ENCODE measurements at regions not wholly inside any gene's neighbourhood (a gene's known extent, or its start where the extent isn't known, plus 50 kb on each side); places are given as distances from the start of the nearest gene placed in this dataset.

GRCh38 chr10:44757551-44758205, 153.5 kb upstream of the TMEM72 start:
- Histone ChIP-seq H3K9me3 (ENCODE audit: control insufficient read depth in 1 of 2, low read length in 2 of 2) (no peaks in the 10 kb centered on the region), H3K36me3 (ENCODE audit: insufficient read depth, low read length) (no peaks in the 10 kb centered on the region), H3K27me3 (ENCODE audit: insufficient read depth, low read length) (no peaks in the 10 kb centered on the region), H3K4me3 (ENCODE audit: low read length in 2 of 2) (no peak overlapping the region), H3K27ac (ENCODE audit: low read depth, low read length) (no peak overlapping the region), H3K4me1 (ENCODE audit: insufficient read depth, low read length) (no peaks in the 10 kb centered on the region)
- intact Hi-C loops (cut with micrococcal nuclease): no loop called here
- H3K9me3 Mint-ChIP-seq: peaks cover 0 to 7% (median 0%) of the 10 kb centered on the region in 8 donors
- H3K4me3 Mint-ChIP-seq: no peak overlapping the region
- ChIA-PET CTCF (ENCODE audit: partially characterized antibody) (no interaction called here), POLR2A (ENCODE audit: partially characterized antibody) (no interaction called here)
- H3K27ac Mint-ChIP-seq: no peak overlapping the region
- no peak for DNase-seq
- H3K36me3 Mint-ChIP-seq: no peaks in the 10 kb centered on the region
- H3K27me3 Mint-ChIP-seq: peaks cover 1 to 2% of the 10 kb centered on the region in 2 donors
- H3K4me1 Mint-ChIP-seq: no peaks in the 10 kb centered on the region

DNA sequence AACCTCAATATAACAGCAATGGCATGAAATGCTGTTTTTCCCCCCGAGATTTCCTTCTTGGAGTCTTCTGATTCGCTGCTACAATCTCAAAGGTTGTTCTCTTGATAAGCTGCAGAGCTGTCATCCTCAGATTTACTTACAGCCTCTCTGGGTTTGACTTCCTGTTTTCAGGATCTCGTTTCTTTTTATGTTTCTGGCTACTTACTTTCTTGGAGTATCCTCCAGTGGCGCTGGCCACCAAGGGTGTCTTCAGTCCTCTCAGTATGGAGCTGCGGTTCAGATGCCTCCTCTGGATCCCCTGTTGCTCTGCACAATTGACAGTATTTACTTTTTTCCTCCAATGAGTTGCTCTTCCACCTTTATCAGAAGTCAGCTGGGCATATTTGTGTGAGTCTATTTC, 152.0 kb upstream of the TMEM72 start:
- H3K9me3 ChIP-seq (ENCODE audit: control insufficient read depth in 1 of 2, low read length in 2 of 2): no peaks in the 10 kb centered on the region
- CTCF ChIA-PET (ENCODE audit: partially characterized antibody): no interaction called here
- H3K27ac Mint-ChIP-seq: no peak overlapping the region

DNA sequence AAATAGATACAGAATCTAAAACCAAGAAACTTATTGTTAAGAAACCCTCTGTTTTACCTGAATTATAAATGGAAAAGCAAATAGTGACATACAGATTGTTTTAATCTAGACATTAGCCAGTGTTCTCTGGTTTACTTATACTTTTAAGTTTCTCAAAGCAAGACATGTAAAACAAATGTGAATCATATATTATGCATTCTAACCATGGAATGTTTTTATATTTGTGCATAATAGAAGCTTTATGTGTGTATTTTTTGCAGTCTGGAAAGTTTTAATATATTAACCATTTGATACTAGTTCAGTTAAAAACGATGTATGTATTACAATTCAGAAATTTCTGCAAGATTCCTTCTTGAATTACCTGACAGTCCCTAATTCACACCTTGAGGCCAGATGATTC, 150.6 kb upstream of the TMEM72 start:
- Mint-ChIP-seq H3K27ac (no peak overlapping the region), H3K36me3 (no peaks in the 10 kb centered on the region), H3K4me1 (no peaks in the 10 kb centered on the region), H3K4me3 (no peak overlapping the region), H3K9me3 (peaks cover 0 to 7% (median under 1%) of the 10 kb centered on the region in 8 donors), H3K27me3 (peaks cover 1 to 2% of the 10 kb centered on the region in 2 donors)
- Histone ChIP-seq H3K27me3 (ENCODE audit: insufficient read depth, low read length) (no peaks in the 10 kb centered on the region), H3K36me3 (ENCODE audit: insufficient read depth, low read length) (no peaks in the 10 kb centered on the region), H3K27ac (ENCODE audit: low read depth, low read length) (no peak overlapping the region), H3K4me1 (ENCODE audit: insufficient read depth, low read length) (no peaks in the 10 kb centered on the region), H3K4me3 (ENCODE audit: low read length in 2 of 2) (no peak overlapping the region), H3K9me3 (ENCODE audit: control insufficient read depth in 1 of 2, low read length in 2 of 2) (no peaks in the 10 kb centered on the region)
- ChIA-PET POLR2A (ENCODE audit: partially characterized antibody) (no interaction called here), CTCF (ENCODE audit: partially characterized antibody) (no interaction called here)
- no peak for DNase-seq
- intact Hi-C loops (cut with micrococcal nuclease): no loop called here

More for the DNA sequence above, 152.0 kb upstream of the TMEM72 start:
- no peaks in the 10 kb centered on the region for H3K4me1 Mint-ChIP-seq
- intact Hi-C loops (cut with micrococcal nuclease): no loop called here
- peaks cover 0 to 7% (median 0%) of the 10 kb centered on the region in 8 donors for H3K9me3 Mint-ChIP-seq
- peaks cover 1 to 2% of the 10 kb centered on the region in 2 donors for H3K27me3 Mint-ChIP-seq
- POLR2A ChIA-PET (ENCODE audit: partially characterized antibody): no interaction called here
- Histone ChIP-seq H3K27ac (ENCODE audit: low read depth, low read length) (no peak overlapping the region), H3K4me3 (ENCODE audit: low read length in 2 of 2) (no peak overlapping the region), H3K4me1 (ENCODE audit: insufficient read depth, low read length) (no peaks in the 10 kb centered on the region), H3K36me3 (ENCODE audit: insufficient read depth, low read length) (no peaks in the 10 kb centered on the region), H3K27me3 (ENCODE audit: insufficient read depth, low read length) (no peaks in the 10 kb centered on the region)
- H3K4me3 Mint-ChIP-seq: no peak overlapping the region
- no peak for DNase-seq
- H3K36me3 Mint-ChIP-seq: no peaks in the 10 kb centered on the region

GRCh38 chr10:44761076-44761475, 150.1 kb upstream of the TMEM72 start:
- no peaks in the 10 kb centered on the region for H3K36me3 ChIP-seq (ENCODE audit: insufficient read depth, low read length)
- H3K27me3 ChIP-seq (ENCODE audit: insufficient read depth, low read length): no peaks in the 10 kb centered on the region
- H3K27ac Mint-ChIP-seq: no peak overlapping the region
- no peak overlapping the region for H3K27ac ChIP-seq (ENCODE audit: low read depth, low read length)
- H3K9me3 ChIP-seq (ENCODE audit: control insufficient read depth in 1 of 2, low read length in 2 of 2): no peaks in the 10 kb centered on the region
- peaks cover 1 to 2% of the 10 kb centered on the region in 2 donors for H3K27me3 Mint-ChIP-seq
- H3K4me1 ChIP-seq (ENCODE audit: insufficient read depth, low read length): no peaks in the 10 kb centered on the region
- DNase-seq: no peak
- no peaks in the 10 kb centered on the region for H3K4me1 Mint-ChIP-seq
- ChIA-PET CTCF (ENCODE audit: partially characterized antibody) (no interaction called here), POLR2A (ENCODE audit: partially characterized antibody) (no interaction called here)
- H3K4me3 Mint-ChIP-seq: no peak overlapping the region
- peaks cover 0 to 7% (median under 1%) of the 10 kb centered on the region in 8 donors for H3K9me3 Mint-ChIP-seq
- intact Hi-C loops (cut with micrococcal nuclease): no loop called here
- H3K36me3 Mint-ChIP-seq: no peaks in the 10 kb centered on the region
- H3K4me3 ChIP-seq (ENCODE audit: low read length in 2 of 2): no peak overlapping the region

GRCh38 chr10:44763331-44763730, 147.8 kb upstream of the TMEM72 start:
- peaks cover 0 to 5% (median 0%) of the 10 kb centered on the region in 8 donors for H3K9me3 Mint-ChIP-seq
- H3K36me3 Mint-ChIP-seq: no peaks in the 10 kb centered on the region
- H3K4me1 Mint-ChIP-seq: no peaks in the 10 kb centered on the region
- Histone ChIP-seq H3K4me3 (ENCODE audit: low read length in 2 of 2) (no peak overlapping the region), H3K36me3 (ENCODE audit: insufficient read depth, low read length) (no peaks in the 10 kb centered on the region), H3K27me3 (ENCODE audit: insufficient read depth, low read length) (no peaks in the 10 kb centered on the region), H3K4me1 (ENCODE audit: insufficient read depth, low read length) (no peaks in the 10 kb centered on the region), H3K27ac (ENCODE audit: low read depth, low read length) (no peak overlapping the region), H3K9me3 (ENCODE audit: control insufficient read depth in 1 of 2, low read length in 2 of 2) (no peaks in the 10 kb centered on the region)
- H3K4me3 Mint-ChIP-seq: no peak overlapping the region
- peaks cover 1 to 2% of the 10 kb centered on the region in 2 donors for H3K27me3 Mint-ChIP-seq
- H3K27ac Mint-ChIP-seq: no peak overlapping the region
- DNase-seq: no peak
- POLR2A ChIA-PET (ENCODE audit: partially characterized antibody): no interaction called here
- intact Hi-C loops (cut with micrococcal nuclease): no loop called here
- CTCF ChIA-PET (ENCODE audit: partially characterized antibody): no interaction called here

GRCh38 chr10:44765299-44765698, 145.8 kb upstream of the TMEM72 start:
- H3K4me3 Mint-ChIP-seq: no peak overlapping the region
- CTCF ChIA-PET (ENCODE audit: partially characterized antibody): no interaction called here
- no peak overlapping the region for H3K27ac Mint-ChIP-seq
- Histone ChIP-seq H3K36me3 (ENCODE audit: insufficient read depth, low read length) (no peaks in the 10 kb centered on the region), H3K4me1 (ENCODE audit: insufficient read depth, low read length) (no peaks in the 10 kb centered on the region), H3K27me3 (ENCODE audit: insufficient read depth, low read length) (no peaks in the 10 kb centered on the region), H3K4me3 (ENCODE audit: low read length in 2 of 2) (no peak overlapping the region), H3K27ac (ENCODE audit: low read depth, low read length) (no peak overlapping the region), H3K9me3 (ENCODE audit: control insufficient read depth in 1 of 2, low read length in 2 of 2) (no peaks in the 10 kb centered on the region)
- no peak for DNase-seq
- H3K36me3 Mint-ChIP-seq: no peaks in the 10 kb centered on the region
- POLR2A ChIA-PET (ENCODE audit: partially characterized antibody): no interaction called here
- H3K27me3 Mint-ChIP-seq: peaks cover 1 to 2% of the 10 kb centered on the region in 2 donors
- H3K4me1 Mint-ChIP-seq: no peaks in the 10 kb centered on the region
- intact Hi-C loops (cut with micrococcal nuclease): no loop called here
- H3K9me3 Mint-ChIP-seq: peaks cover 0 to 5% (median 0%) of the 10 kb centered on the region in 8 donors

DNA sequence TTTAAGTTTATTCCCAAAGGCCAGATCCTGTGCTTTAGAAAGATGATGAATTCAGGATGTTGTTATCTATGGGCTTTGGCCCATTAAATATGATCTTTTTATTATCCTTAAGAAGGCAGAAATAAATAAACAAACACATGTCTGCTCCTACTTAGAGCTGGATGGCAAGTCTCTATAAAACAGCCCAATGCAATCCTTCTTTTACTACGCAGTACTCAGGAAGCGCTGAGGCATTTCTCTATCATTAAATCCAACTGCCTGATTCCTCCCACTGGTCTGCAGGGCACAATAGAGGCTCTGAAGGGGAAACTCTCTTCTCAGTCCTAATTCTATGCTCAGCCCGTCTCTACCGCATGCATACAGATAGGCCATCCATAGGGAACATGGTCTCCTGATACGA, 144.5 kb upstream of the TMEM72 start:
- Mint-ChIP-seq H3K4me1 (no peaks in the 10 kb centered on the region), H3K4me3 (no peak overlapping the region), H3K36me3 (no peaks in the 10 kb centered on the region), H3K9me3 (peaks cover 0 to 5% (median 0%) of the 10 kb centered on the region in 8 donors), H3K27ac (no peak overlapping the region), H3K27me3 (peaks cover 2% of the 10 kb centered on the region in 2 donors)
- Histone ChIP-seq H3K27ac (ENCODE audit: low read depth, low read length) (no peak overlapping the region), H3K9me3 (ENCODE audit: control insufficient read depth in 1 of 2, low read length in 2 of 2) (no peaks in the 10 kb centered on the region), H3K36me3 (ENCODE audit: insufficient read depth, low read length) (no peaks in the 10 kb centered on the region), H3K27me3 (ENCODE audit: insufficient read depth, low read length) (no peaks in the 10 kb centered on the region), H3K4me1 (ENCODE audit: insufficient read depth, low read length) (no peaks in the 10 kb centered on the region), H3K4me3 (ENCODE audit: low read length in 2 of 2) (no peak overlapping the region)
- ChIA-PET POLR2A (ENCODE audit: partially characterized antibody) (no interaction called here), CTCF (ENCODE audit: partially characterized antibody) (no interaction called here)
- intact Hi-C loops (cut with micrococcal nuclease): no loop called here
- DNase-seq: no peak

GRCh38 chr10:44769450-44769849, 141.7 kb upstream of the TMEM72 start:
- Mint-ChIP-seq H3K27ac (no peak overlapping the region), H3K36me3 (no peaks in the 10 kb centered on the region), H3K4me3 (no peak overlapping the region), H3K9me3 (peaks cover 0 to 5% (median 0%) of the 10 kb centered on the region in 8 donors), H3K27me3 (peaks cover 0 to 2% of the 10 kb centered on the region in 2 donors), H3K4me1 (no peaks in the 10 kb centered on the region)
- H3K4me3 ChIP-seq (ENCODE audit: low read length in 2 of 2): no peak overlapping the region
- POLR2A ChIA-PET (ENCODE audit: partially characterized antibody): no interaction called here
- H3K4me1 ChIP-seq (ENCODE audit: insufficient read depth, low read length): no peaks in the 10 kb centered on the region
- no peak for DNase-seq
- no peaks in the 10 kb centered on the region for H3K36me3 ChIP-seq (ENCODE audit: insufficient read depth, low read length)
- no peak overlapping the region for H3K27ac ChIP-seq (ENCODE audit: low read depth, low read length)
- no peaks in the 10 kb centered on the region for H3K9me3 ChIP-seq (ENCODE audit: control insufficient read depth in 1 of 2, low read length in 2 of 2)
- CTCF ChIA-PET (ENCODE audit: partially characterized antibody): no interaction called here
- intact Hi-C loops (cut with micrococcal nuclease): no loop called here
- H3K27me3 ChIP-seq (ENCODE audit: insufficient read depth, low read length): no peaks in the 10 kb centered on the region

Measured in CD4-positive, alpha-beta memory T cell (primary cell).